ENCODE measurements at regions not wholly inside any gene's neighbourhood (a gene's known extent, or its start where the extent isn't known, plus 50 kb on each side); places are given as distances from the start of the nearest gene placed in this dataset.

DNA sequence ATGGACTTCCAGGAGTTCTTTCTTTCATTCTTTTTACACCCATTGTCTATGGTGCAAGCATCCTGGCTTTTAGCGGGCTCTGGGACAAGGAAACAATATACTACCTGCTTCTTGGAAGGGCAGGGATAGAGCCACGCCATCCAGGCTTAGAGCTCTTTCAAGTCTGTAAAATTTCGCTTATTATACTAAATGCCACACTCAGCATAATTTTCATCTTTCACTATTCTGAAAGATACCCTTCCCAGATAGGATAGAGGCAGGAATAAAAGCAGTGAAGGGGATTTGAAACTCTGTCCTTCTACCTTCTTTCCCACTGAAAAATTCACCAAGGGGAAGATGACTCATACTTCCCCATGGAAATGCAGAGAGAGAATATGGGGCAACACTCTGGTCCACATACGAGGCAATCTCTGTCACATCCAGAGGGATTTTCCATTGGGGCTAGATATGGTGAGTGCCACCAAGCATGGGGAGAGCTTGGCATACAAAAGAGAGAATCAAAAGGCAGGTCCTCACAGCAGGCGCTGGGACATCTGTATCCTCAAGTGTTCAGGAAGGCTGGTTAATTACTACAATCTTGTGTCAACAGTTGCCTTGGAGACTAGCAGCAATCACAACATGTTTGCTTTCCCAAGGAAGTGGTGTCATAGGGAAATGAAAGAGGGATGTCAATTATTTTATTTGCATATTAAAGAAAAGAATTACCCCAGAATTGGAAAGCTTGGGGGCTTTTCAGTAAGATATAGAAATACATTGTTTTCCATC, 127.6 kb downstream of the TDRD15 start (continued):
- TF ChIP-seq, protein P1, sequence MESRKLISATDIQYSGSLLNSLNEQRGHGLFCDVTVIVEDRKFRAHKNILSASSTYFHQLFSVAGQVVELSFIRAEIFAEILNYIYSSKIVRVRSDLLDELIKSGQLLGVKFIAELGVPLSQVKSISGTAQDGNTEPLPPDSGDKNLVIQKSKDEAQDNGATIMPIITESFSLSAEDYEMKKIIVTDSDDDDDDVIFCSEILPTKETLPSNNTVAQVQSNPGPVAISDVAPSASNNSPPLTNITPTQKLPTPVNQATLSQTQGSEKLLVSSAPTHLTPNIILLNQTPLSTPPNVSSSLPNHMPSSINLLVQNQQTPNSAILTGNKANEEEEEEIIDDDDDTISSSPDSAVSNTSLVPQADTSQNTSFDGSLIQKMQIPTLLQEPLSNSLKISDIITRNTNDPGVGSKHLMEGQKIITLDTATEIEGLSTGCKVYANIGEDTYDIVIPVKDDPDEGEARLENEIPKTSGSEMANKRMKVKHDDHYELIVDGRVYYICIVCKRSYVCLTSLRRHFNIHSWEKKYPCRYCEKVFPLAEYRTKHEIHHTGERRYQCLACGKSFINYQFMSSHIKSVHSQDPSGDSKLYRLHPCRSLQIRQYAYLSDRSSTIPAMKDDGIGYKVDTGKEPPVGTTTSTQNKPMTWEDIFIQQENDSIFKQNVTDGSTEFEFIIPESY (IDR thresholded peaks at IDR 0.05; ENCODE audit: extremely low read depth, insufficient replicate concordance, low read length): no peak
- no peak for TF ChIP-seq ELF1 (IDR thresholded peaks at IDR 0.05; ENCODE audit: borderline replicate concordance, low read depth)
- no peak for TF ChIP-seq SRF (IDR thresholded peaks at IDR 0.05; ENCODE audit: low read depth)
- TF ChIP-seq EGR1 (IDR thresholded peaks at IDR 0.05; ENCODE audit: low read depth): no peak
- TF ChIP-seq, protein P2, sequence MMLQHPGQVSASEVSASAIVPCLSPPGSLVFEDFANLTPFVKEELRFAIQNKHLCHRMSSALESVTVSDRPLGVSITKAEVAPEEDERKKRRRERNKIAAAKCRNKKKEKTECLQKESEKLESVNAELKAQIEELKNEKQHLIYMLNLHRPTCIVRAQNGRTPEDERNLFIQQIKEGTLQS (IDR thresholded peaks at IDR 0.05): no peak
- TF ChIP-seq, protein P3, sequence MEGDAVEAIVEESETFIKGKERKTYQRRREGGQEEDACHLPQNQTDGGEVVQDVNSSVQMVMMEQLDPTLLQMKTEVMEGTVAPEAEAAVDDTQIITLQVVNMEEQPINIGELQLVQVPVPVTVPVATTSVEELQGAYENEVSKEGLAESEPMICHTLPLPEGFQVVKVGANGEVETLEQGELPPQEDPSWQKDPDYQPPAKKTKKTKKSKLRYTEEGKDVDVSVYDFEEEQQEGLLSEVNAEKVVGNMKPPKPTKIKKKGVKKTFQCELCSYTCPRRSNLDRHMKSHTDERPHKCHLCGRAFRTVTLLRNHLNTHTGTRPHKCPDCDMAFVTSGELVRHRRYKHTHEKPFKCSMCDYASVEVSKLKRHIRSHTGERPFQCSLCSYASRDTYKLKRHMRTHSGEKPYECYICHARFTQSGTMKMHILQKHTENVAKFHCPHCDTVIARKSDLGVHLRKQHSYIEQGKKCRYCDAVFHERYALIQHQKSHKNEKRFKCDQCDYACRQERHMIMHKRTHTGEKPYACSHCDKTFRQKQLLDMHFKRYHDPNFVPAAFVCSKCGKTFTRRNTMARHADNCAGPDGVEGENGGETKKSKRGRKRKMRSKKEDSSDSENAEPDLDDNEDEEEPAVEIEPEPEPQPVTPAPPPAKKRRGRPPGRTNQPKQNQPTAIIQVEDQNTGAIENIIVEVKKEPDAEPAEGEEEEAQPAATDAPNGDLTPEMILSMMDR (IDR thresholded peaks at IDR 0.05 in 2 of 3, conservative IDR thresholded peaks at IDR 0.05 in 1 of 3; ENCODE audit: borderline replicate concordance in 1 of 3, insufficient read depth in 1 of 3, low read depth in 2 of 3, low read length in 2 of 3): no peak

DNA sequence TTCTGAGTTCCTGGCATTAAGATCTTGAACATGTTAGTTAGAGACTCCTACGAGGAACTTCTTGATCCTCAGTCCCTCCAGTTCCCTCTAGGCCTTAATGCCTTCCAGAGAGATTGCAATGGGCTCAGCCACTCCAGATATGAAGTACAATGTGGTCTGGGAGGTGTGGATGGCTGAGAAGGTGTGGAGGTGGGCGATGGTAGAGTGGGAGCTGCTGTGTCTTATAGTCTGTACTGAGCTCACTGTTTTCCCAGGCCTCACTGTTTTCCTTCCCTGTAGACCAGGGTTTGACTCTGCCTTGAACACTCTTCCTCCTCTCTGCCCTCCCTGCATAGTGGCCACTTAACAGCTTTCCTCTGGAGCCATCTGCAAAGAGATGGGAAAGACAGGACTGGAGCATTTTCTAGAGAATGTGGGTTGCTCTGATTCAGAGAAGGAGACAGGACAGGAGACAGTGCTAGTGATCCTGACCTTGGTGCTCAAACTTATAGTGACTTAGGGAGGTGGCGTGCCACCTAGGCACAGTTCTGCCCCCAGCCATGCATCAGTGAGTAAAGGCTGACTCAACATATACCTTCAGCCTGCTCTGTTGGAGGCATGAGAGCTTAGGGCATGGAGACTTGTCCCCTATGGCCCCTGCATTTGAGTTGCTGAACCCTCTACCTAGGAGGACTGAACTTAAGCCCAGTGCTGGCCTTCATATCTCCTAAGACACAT, 129.7 kb downstream of the TDRD15 start:
- H3K27me3 ChIP-seq (ENCODE audit: insufficient read depth, low read length): no peaks in the 10 kb centered on the region
- no peaks in the 10 kb centered on the region for H3K9me3 ChIP-seq (ENCODE audit: control insufficient read depth in 1 of 2, insufficient read depth in 1 of 2, low read depth in 1 of 2, low read length in 2 of 2)
- POLR2A ChIA-PET: no interaction called here
- CTCF ChIA-PET: no interaction called here
- no TSS peak for BruUV-seq (replicated peaks)
- H3K9me2 ChIP-seq (ENCODE audit: insufficient read depth): no peaks in the 10 kb centered on the region
- H3K79me2 ChIP-seq (ENCODE audit: insufficient read depth, low read length): no peaks in the 10 kb centered on the region
- H4K20me1 ChIP-seq (ENCODE audit: insufficient read depth): no peaks in the 10 kb centered on the region
- no peaks in the 10 kb centered on the region for H3K36me3 ChIP-seq (ENCODE audit: control insufficient read depth in 1 of 2, insufficient read depth in 2 of 2, low read length in 2 of 2)
- H3K27ac ChIP-seq (ENCODE audit: low read depth, low read length): no peak overlapping the region
- intact Hi-C loops (cut with micrococcal nuclease): no loop called here
- H3K4me1 ChIP-seq (ENCODE audit: control insufficient read depth in 1 of 2, insufficient read depth in 2 of 2, low read length in 2 of 2): no peaks in the 10 kb centered on the region
- no peak for DNase-seq (ENCODE audit: low read depth, low spot score)
- no peak overlapping the region for H3K4me3 ChIP-seq (replicated peaks in 1 of 2; ENCODE audit: low read depth in 1 of 2, low read length in 2 of 2)
- TF ChIP-seq SIN3A (IDR thresholded peaks at IDR 0.05; ENCODE audit: low read depth) (no peak), CEBPB (IDR thresholded peaks at IDR 0.05; ENCODE audit: low read depth) (no peak), RAD21 (IDR thresholded peaks at IDR 0.05; ENCODE audit: low read depth) (no peak), TCF7L2 (IDR thresholded peaks at IDR 0.05; ENCODE audit: borderline replicate concordance, extremely low read depth, insufficient read depth, insufficient read length) (no peak), SRF (IDR thresholded peaks at IDR 0.05; ENCODE audit: low read depth) (no peak), EGR1 (IDR thresholded peaks at IDR 0.05; ENCODE audit: low read depth) (no peak)
- no peak overlapping the region for H3K9ac ChIP-seq (ENCODE audit: low read length)
- RAD21 ChIA-PET (ENCODE audit: low non-redundant PET in 1 of 2, low total read pairs in 2 of 2, uncharacterized antibody in 2 of 2, unreplicated experiment in 2 of 2): no interaction called here
- H3K4me2 ChIP-seq (ENCODE audit: low read length): no peak overlapping the region
- H2AFZ ChIP-seq (ENCODE audit: low read depth, low read length, poor library complexity, severe bottlenecking): no peak overlapping the region
- ATAC-seq: no peak
